Erythroblast (primary cell): ENCODE measurements at regions not wholly inside any gene's neighbourhood (a gene's known extent, or its start where the extent isn't known, plus 50 kb on each side); places are given as distances from the start of the nearest gene placed in this dataset.

Experiments used
- GATA1 ChIP-seq: IDR thresholded peaks from 2 replicates; pipeline ENCODE4 v1.6.1; 2011; ENCODE audit warnings: low read depth, mild to moderate bottlenecking, control low read depth, low read length, moderate library complexity
- POLR2A ChIP-seq: IDR thresholded peaks from 2 replicates; pipeline ENCODE4 v1.6.1; 2011; ENCODE audit warnings: mild to moderate bottlenecking, low read length

DNA sequence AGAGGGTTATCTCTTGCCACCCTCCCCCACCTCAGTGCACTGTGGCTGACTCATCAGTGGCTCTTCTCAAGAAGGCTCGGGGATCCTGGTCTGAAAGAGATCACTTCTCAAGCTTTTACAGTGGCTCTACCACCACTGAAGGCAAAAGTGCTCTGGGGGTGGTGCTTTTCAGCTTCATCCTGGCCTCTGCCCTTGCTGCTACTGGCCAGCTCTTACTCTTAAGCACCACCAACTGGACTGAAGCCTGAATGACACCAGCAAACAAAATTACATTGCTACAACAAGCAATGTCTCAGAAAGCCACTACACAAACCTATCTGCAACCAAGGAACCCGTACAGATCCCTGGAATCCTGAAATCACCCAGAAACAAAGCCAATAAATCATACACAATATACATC is 402.1 kb downstream of the EPHA7 start:
- no peak for TF ChIP-seq POLR2A
- no peak for TF ChIP-seq GATA1
